ENCODE measurements at regions not wholly inside any gene's neighbourhood (a gene's known extent, or its start where the extent isn't known, plus 50 kb on each side); places are given as distances from the start of the nearest gene placed in this dataset.

- no peak for DNase-seq (ENCODE audit: low spot score)
These were observed 287.2 kb downstream of the YTHDC2 start for GRCh38 chr5:113800686-113801085.

- DNase-seq (ENCODE audit: low spot score), result no peak
These were observed 290.8 kb downstream of the YTHDC2 start for GRCh38 chr5:113804264-113804663.

GRCh38 chr5:113804943-113805342 is 291.4 kb downstream of the YTHDC2 start:
- DNase-seq (ENCODE audit: low spot score), result no peak

- DNase-seq (ENCODE audit: low spot score), result no peak
These were observed 292.8 kb downstream of the YTHDC2 start for GRCh38 chr5:113806250-113806649.

GRCh38 chr5:113806904-113807303 is 293.4 kb downstream of the YTHDC2 start:
- DNase-seq (ENCODE audit: low spot score), result no peak

- DNase-seq (ENCODE audit: low spot score), result no peak
These were observed 294.0 kb downstream of the YTHDC2 start for GRCh38 chr5:113807427-113807991.

GRCh38 chr5:113808956-113809355 is 295.5 kb downstream of the YTHDC2 start:
- no peak for DNase-seq (ENCODE audit: low spot score)

- no peak for DNase-seq (ENCODE audit: low spot score)
These were observed 296.1 kb downstream of the YTHDC2 start for GRCh38 chr5:113809626-113810025.

- DNase-seq (ENCODE audit: low spot score), result no peak
These were observed 300.0 kb downstream of the YTHDC2 start for GRCh38 chr5:113813466-113813865.

- DNase-seq (ENCODE audit: low spot score), result no peak
These were observed 304.2 kb downstream of the YTHDC2 start for GRCh38 chr5:113817683-113818082.

- no peak for DNase-seq (ENCODE audit: low spot score)
These were observed 310.2 kb downstream of the YTHDC2 start for GRCh38 chr5:113823696-113824095.

- no peak for DNase-seq (ENCODE audit: low spot score)
These were observed 310.8 kb downstream of the YTHDC2 start for GRCh38 chr5:113824307-113824706.

GRCh38 chr5:113825176-113825575 is 311.7 kb downstream of the YTHDC2 start:
- DNase-seq (ENCODE audit: low spot score), result no peak

GRCh38 chr5:113846941-113847340 is 333.4 kb downstream of the YTHDC2 start:
- DNase-seq (ENCODE audit: low spot score), result no peak

- no peak for DNase-seq (ENCODE audit: low spot score)
These were observed 350.9 kb downstream of the YTHDC2 start for GRCh38 chr5:113864437-113864836.

GRCh38 chr5:113866763-113867162 is 353.3 kb downstream of the YTHDC2 start:
- DNase-seq (ENCODE audit: low spot score), result no peak

GRCh38 chr5:113869611-113870010 is 356.1 kb downstream of the YTHDC2 start:
- no peak for DNase-seq (ENCODE audit: low spot score)

- no peak for DNase-seq (ENCODE audit: low spot score)
These were observed 358.5 kb downstream of the YTHDC2 start for GRCh38 chr5:113871972-113872371.

- no peak for DNase-seq (ENCODE audit: low spot score)
These were observed 361.6 kb downstream of the YTHDC2 start for GRCh38 chr5:113875096-113875495.

- DNase-seq (ENCODE audit: low spot score), result no peak
These were observed 378.0 kb downstream of the YTHDC2 start for GRCh38 chr5:113891491-113891890.

GRCh38 chr5:113896789-113897188 is 383.3 kb downstream of the YTHDC2 start:
- no peak for DNase-seq (ENCODE audit: low spot score)

GRCh38 chr5:113897748-113898147 is 384.3 kb downstream of the YTHDC2 start:
- no peak for DNase-seq (ENCODE audit: low spot score)

GRCh38 chr5:113900141-113900540 is 386.6 kb downstream of the YTHDC2 start:
- DNase-seq (ENCODE audit: low spot score), result no peak

GRCh38 chr5:113900816-113901215 is 387.3 kb downstream of the YTHDC2 start:
- no peak for DNase-seq (ENCODE audit: low spot score)

- no peak for DNase-seq (ENCODE audit: low spot score)
These were observed 388.2 kb downstream of the YTHDC2 start for GRCh38 chr5:113901718-113902117.

All from germinal center (tissue), 1 donor.